ENCODE measurements at regions not wholly inside any gene's neighbourhood (a gene's known extent, or its start where the extent isn't known, plus 50 kb on each side); places are given as distances from the start of the nearest gene placed in this dataset.

GRCh38 chr21:39006571-39007311 is 176.5 kb downstream of the PSMG1 start:
- H3K4me3 ChIP-seq (ENCODE audit: low read depth, low read length): no peak overlapping the region
- no peak for DNase-seq (ENCODE audit: low read depth)
- TF ChIP-seq, protein P1, sequence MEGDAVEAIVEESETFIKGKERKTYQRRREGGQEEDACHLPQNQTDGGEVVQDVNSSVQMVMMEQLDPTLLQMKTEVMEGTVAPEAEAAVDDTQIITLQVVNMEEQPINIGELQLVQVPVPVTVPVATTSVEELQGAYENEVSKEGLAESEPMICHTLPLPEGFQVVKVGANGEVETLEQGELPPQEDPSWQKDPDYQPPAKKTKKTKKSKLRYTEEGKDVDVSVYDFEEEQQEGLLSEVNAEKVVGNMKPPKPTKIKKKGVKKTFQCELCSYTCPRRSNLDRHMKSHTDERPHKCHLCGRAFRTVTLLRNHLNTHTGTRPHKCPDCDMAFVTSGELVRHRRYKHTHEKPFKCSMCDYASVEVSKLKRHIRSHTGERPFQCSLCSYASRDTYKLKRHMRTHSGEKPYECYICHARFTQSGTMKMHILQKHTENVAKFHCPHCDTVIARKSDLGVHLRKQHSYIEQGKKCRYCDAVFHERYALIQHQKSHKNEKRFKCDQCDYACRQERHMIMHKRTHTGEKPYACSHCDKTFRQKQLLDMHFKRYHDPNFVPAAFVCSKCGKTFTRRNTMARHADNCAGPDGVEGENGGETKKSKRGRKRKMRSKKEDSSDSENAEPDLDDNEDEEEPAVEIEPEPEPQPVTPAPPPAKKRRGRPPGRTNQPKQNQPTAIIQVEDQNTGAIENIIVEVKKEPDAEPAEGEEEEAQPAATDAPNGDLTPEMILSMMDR (IDR thresholded peaks at IDR 0.05; ENCODE audit: control insufficient read depth, extremely low read depth, insufficient read depth): no peak

- no peak overlapping the region for H3K4me3 ChIP-seq (ENCODE audit: low read depth, low read length)
- no peak for DNase-seq (ENCODE audit: low read depth)
- TF ChIP-seq, protein P1 (IDR thresholded peaks at IDR 0.05; ENCODE audit: control insufficient read depth, extremely low read depth, insufficient read depth): no peak
Observed at GRCh38 chr21:39005502-39005787, 177.8 kb downstream of the PSMG1 start.

DNA sequence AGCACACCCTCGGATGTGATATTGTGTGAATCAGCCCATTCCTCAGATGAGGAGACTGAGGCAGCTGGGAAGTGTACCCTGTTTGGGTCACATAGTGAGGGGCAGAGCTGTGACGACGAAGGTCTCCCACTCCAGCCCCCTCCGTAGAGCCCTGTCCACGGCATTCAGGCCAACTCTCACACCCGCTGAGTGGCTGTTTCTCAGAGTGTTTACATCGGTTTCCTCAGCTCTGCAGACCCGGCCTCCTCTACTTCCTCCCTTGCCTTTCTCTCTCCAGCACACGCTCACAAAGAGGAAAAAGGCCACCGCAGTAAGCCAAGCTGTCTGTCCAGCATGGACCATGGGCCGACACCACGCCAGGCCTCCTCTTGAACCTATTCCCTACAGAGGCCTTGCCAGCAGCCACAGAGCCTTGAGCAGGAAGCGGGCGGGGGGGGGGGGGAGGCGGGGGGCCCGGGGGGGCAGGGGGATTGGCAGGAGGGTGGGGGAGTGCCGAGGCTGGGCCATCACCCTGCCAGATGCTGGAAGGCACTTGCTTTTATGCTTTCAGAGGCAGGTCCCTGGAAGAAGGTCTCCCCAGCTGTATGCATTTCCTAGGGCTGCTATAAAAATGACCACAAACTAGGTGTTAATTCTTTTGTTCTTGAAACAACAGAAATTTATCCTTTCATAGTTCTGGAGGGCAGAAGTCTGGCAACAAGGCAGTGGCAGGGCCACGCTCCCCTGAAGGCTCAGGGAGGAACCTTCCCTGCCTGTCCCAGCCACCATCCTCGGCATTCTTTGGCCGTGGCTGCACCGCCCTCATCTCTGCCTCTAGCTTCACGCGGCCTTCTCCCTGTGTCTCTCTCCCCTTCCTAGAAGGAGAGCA is 178.4 kb downstream of the PSMG1 start:
- no peak overlapping the region for H3K4me3 ChIP-seq (ENCODE audit: low read depth, low read length)
- TF ChIP-seq, protein P1 (IDR thresholded peaks at IDR 0.05; ENCODE audit: control insufficient read depth, extremely low read depth, insufficient read depth): no peak
- no peak for DNase-seq (ENCODE audit: low read depth)

GRCh38 chr21:39003982-39004633 is 179.1 kb downstream of the PSMG1 start:
- TF ChIP-seq, protein P1 (IDR thresholded peaks at IDR 0.05; ENCODE audit: control insufficient read depth, extremely low read depth, insufficient read depth): no peak
- H3K4me3 ChIP-seq (ENCODE audit: low read depth, low read length): no peak overlapping the region
- DNase-seq (ENCODE audit: low read depth): no peak

DNA sequence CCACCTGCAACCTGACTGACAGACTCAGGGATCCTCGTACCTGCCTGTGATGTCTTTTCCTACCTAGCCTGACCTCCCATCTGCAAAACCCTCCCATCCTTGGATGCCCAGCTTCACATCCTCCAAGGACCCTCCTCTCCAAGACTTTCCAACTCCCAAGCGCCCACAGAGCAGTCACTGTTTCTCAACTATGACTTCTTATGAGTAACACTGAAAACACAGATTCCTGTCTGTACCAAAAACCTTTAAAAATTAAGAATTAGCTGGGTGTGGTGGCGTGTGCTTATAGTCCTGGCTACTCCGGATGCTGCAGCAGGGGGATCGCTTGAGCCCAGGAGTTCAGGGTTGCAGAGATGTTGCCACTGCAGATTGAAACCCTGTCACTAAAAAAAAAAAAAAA is 181.9 kb downstream of the PSMG1 start:
- TF ChIP-seq, protein P1 (IDR thresholded peaks at IDR 0.05; ENCODE audit: control insufficient read depth, extremely low read depth, insufficient read depth): no peak
- no peak for DNase-seq (ENCODE audit: low read depth)
- no peak overlapping the region for H3K4me3 ChIP-seq (ENCODE audit: low read depth, low read length)

- no peak for DNase-seq (ENCODE audit: low read depth)
- no peak overlapping the region for H3K4me3 ChIP-seq (ENCODE audit: low read depth, low read length)
- TF ChIP-seq, protein P1 (IDR thresholded peaks at IDR 0.05; ENCODE audit: control insufficient read depth, extremely low read depth, insufficient read depth): no peak
Observed at GRCh38 chr21:39000496-39000895, 182.8 kb downstream of the PSMG1 start.
